ENCODE measurements at regions not wholly inside any gene's neighbourhood (a gene's known extent, or its start where the extent isn't known, plus 50 kb on each side); places are given as distances from the start of the nearest gene placed in this dataset.

- H3K4me1 Mint-ChIP-seq = peaks cover 14% of the 10 kb centered on the region
- no peaks in the 10 kb centered on the region for H3F3A ChIP-seq (ENCODE audit: low read depth)
- H3K4me2 ChIP-seq = no peak overlapping the region
- H3K4me1 ChIP-seq = peaks cover 3% of the 10 kb centered on the region
- H2AFZ ChIP-seq (replicated peaks) = no peak overlapping the region
- H3K79me2 ChIP-seq (ENCODE audit: low read depth) = no peaks in the 10 kb centered on the region
- no peak for TF ChIP-seq CTCF (IDR thresholded peaks at IDR 0.05)
- no peak for TF ChIP-seq EZH2 (IDR thresholded peaks at IDR 0.05)
- no peak for TF ChIP-seq EZH2phosphoT487 (IDR thresholded peaks at IDR 0.05)
- H3K9ac ChIP-seq = no peak overlapping the region
- H3K9me3 Mint-ChIP-seq = peaks cover 3% of the 10 kb centered on the region
- no peak overlapping the region for H3K4me3 ChIP-seq
- no peaks in the 10 kb centered on the region for H3K27me3 ChIP-seq
- H3K36me3 Mint-ChIP-seq = no peaks in the 10 kb centered on the region
- H3K27ac Mint-ChIP-seq = no peak overlapping the region
- no peaks in the 10 kb centered on the region for H3K36me3 ChIP-seq
- peaks cover 8% of the 10 kb centered on the region for H3K27me3 Mint-ChIP-seq (ENCODE audit: insufficient read depth, low read depth)
- no peaks in the 10 kb centered on the region for H4K20me1 ChIP-seq (ENCODE audit: low read depth)
- no peak for DNase-seq (ENCODE audit: low spot score)
- no peak overlapping the region for H3K4me3 Mint-ChIP-seq
- H3K9me3 ChIP-seq (ENCODE audit: low read depth) = no peaks in the 10 kb centered on the region
- H3K27ac ChIP-seq = no peak overlapping the region
These were observed 281.1 kb upstream of the POU3F3 start for GRCh38 chr2:104572834-104573233.

DNA sequence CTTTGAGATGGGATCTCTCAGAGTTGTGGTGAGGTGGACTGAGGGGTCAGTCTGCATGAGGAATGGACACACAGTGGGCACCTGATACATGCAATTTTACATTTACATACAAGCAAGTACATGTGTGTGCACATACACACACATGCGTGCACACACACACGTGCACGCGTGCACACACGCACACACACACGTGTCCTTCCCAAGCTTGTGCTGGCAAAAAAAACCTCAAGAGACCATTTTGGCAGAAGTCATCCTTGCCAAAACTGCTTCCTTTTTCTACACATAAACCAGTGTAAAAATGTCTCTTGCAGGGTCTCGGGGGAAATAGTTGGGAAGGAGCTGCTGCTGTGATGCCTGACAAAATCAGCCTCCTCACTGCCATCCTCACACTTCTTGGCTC is 279.5 kb upstream of the POU3F3 start:
- H3K79me2 ChIP-seq (ENCODE audit: low read depth) = no peaks in the 10 kb centered on the region
- no peak overlapping the region for H3K4me2 ChIP-seq
- H3K36me3 Mint-ChIP-seq = no peaks in the 10 kb centered on the region
- no peak overlapping the region for H3K9ac ChIP-seq
- H4K20me1 ChIP-seq (ENCODE audit: low read depth) = no peaks in the 10 kb centered on the region
- H3K27me3 ChIP-seq = no peaks in the 10 kb centered on the region
- H3K27ac ChIP-seq = no peak overlapping the region
- H3K4me1 Mint-ChIP-seq = peaks cover 14% of the 10 kb centered on the region
- H3K27ac Mint-ChIP-seq = peak overlapping the region; percentile 62
- no peaks in the 10 kb centered on the region for H3F3A ChIP-seq (ENCODE audit: low read depth)
- no peak overlapping the region for H2AFZ ChIP-seq (replicated peaks)
- peaks cover 3% of the 10 kb centered on the region for H3K4me1 ChIP-seq
- no peaks in the 10 kb centered on the region for H3K9me3 ChIP-seq (ENCODE audit: low read depth)
- no peak overlapping the region for H3K4me3 ChIP-seq
- TF ChIP-seq EZH2 (IDR thresholded peaks at IDR 0.05) (no peak), EZH2phosphoT487 (IDR thresholded peaks at IDR 0.05) (no peak), CTCF (IDR thresholded peaks at IDR 0.05) (no peak)
- H3K4me3 Mint-ChIP-seq = no peak overlapping the region
- H3K27me3 Mint-ChIP-seq (ENCODE audit: insufficient read depth, low read depth) = peaks cover 5% of the 10 kb centered on the region
- no peaks in the 10 kb centered on the region for H3K36me3 ChIP-seq
- DNase-seq (ENCODE audit: low spot score) = no peak
- peaks cover 5% of the 10 kb centered on the region for H3K9me3 Mint-ChIP-seq

DNA sequence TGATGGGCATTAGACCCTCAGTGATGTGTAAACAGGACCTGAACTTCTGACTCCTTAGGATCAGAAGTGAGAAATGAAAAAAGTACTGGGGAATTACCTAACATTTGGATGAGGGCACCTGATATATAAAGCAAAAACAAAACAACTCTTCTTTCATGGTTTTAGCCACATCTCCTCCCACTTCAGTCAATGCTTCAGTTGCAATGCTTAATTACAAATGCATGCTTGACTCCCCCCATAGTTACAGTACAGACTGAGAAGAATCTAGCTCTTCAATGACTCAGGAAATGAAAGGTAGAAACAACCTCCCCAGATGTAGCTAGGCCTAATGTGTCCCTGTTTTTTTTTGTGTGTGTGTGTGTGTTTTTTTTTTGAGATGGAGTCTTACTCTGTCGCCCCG is 276.8 kb upstream of the POU3F3 start:
- Mint-ChIP-seq H3K4me1 (peaks cover 11% of the 10 kb centered on the region), H3K27ac (no peak overlapping the region), H3K4me3 (no peak overlapping the region), H3K27me3 (ENCODE audit: insufficient read depth, low read depth) (peaks cover 5% of the 10 kb centered on the region), H3K36me3 (no peaks in the 10 kb centered on the region), H3K9me3 (peaks cover 5% of the 10 kb centered on the region)
- no peak for DNase-seq (ENCODE audit: low spot score)
- Histone ChIP-seq H3K79me2 (ENCODE audit: low read depth) (no peaks in the 10 kb centered on the region), H3F3A (ENCODE audit: low read depth) (no peaks in the 10 kb centered on the region), H3K4me3 (no peak overlapping the region), H3K4me2 (no peak overlapping the region), H2AFZ (replicated peaks) (no peak overlapping the region), H3K9ac (no peak overlapping the region), H3K27me3 (no peaks in the 10 kb centered on the region), H4K20me1 (ENCODE audit: low read depth) (no peaks in the 10 kb centered on the region), H3K4me1 (peaks cover 3% of the 10 kb centered on the region), H3K36me3 (no peaks in the 10 kb centered on the region), H3K27ac (no peak overlapping the region), H3K9me3 (ENCODE audit: low read depth) (no peaks in the 10 kb centered on the region)
- TF ChIP-seq EZH2 (IDR thresholded peaks at IDR 0.05) (no peak), EZH2phosphoT487 (IDR thresholded peaks at IDR 0.05) (no peak), CTCF (IDR thresholded peaks at IDR 0.05) (no peak)

All from neural progenitor cell (in vitro differentiated cells).